22Rv1 (cell line): ENCODE measurements at regions not wholly inside any gene's neighbourhood (a gene's known extent, or its start where the extent isn't known, plus 50 kb on each side); places are given as distances from the start of the nearest gene placed in this dataset.

Experiments
- ZFX ChIP-seq: fragments of 450-650 bp; IDR thresholded peaks from 2 replicates; pipeline ENCODE4 v1.6.1; 2017; ENCODE audit warnings: antibody characterized with exemption, borderline replicate concordance
- TF ChIP-seq, protein P1 (sequence below): fragments of 450-650 bp; IDR thresholded peaks from 2 replicates; pipeline ENCODE4 v1.5.1; 2017; ENCODE audit warnings: mild to moderate bottlenecking

DNA sequence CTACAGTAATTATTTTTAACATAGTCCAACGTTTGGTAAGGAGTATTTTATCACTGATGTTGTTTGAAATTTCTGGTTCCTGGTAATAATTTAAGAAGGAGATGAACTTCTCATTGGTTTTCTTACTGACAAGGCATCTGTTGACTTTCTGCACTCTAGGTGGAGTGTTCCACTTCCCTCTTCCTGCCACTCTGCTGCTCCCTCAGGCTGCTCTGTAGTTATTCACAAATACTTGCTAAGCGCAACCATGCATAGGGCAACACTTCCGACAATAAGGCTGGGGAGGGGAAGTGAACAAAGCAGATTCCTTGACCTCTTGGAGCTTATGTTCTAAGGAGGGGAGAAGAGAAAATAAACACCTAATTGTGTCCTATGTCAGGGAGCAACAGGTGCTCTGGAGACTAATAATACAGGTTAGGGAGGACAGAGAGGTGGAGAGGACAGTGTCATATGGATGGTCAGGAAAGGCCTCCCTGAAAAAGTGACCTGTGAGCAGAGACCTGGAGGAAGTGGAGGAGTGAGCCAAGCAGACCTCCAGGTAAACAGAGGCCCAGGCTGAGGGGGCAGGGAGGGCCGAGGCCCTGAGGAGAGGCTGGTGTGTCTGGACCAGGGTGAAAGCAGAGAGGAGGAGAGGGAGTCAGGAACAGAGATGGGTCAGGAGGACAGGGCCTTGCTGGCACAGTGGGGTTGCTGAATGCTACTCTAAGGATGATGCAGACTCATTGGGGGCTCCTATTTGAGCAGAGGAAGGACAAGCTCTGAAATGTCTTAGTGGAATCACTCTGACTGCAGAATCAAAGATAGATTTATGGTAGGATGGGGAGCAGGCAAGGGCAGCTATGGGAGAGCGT, 134.8 kb upstream of the SLC24A3 start:
- TF ChIP-seq, protein P1, sequence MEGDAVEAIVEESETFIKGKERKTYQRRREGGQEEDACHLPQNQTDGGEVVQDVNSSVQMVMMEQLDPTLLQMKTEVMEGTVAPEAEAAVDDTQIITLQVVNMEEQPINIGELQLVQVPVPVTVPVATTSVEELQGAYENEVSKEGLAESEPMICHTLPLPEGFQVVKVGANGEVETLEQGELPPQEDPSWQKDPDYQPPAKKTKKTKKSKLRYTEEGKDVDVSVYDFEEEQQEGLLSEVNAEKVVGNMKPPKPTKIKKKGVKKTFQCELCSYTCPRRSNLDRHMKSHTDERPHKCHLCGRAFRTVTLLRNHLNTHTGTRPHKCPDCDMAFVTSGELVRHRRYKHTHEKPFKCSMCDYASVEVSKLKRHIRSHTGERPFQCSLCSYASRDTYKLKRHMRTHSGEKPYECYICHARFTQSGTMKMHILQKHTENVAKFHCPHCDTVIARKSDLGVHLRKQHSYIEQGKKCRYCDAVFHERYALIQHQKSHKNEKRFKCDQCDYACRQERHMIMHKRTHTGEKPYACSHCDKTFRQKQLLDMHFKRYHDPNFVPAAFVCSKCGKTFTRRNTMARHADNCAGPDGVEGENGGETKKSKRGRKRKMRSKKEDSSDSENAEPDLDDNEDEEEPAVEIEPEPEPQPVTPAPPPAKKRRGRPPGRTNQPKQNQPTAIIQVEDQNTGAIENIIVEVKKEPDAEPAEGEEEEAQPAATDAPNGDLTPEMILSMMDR: no peak
- no peak for TF ChIP-seq ZFX
